ENCODE measurements at regions not wholly inside any gene's neighbourhood (a gene's known extent, or its start where the extent isn't known, plus 50 kb on each side); places are given as distances from the start of the nearest gene placed in this dataset.
A peak's percentile ranks its signal among the peaks of the same experiment; 100 is the strongest.
"Not testable (repeated sequence)": the region's sequence is repeated elsewhere in the genome, so short reads cannot be mapped to it uniquely, and the experiment has no call there.

- no peak for DNase-seq (ENCODE audit: low read depth)
Measured at GRCh38 chr9:761793-762560, 79.5 kb upstream of the DMRT1 start.

- no peak for DNase-seq (ENCODE audit: low read depth)
Measured at GRCh38 chr9:763692-764091, 77.8 kb upstream of the DMRT1 start.

GRCh38 chr9:764105-764524 is 77.4 kb upstream of the DMRT1 start:
- DNase-seq (ENCODE audit: low read depth) = peak; percentile 6

GRCh38 chr9:764986-765385 is 76.5 kb upstream of the DMRT1 start:
- DNase-seq (ENCODE audit: low read depth) = no peak

GRCh38 chr9:767061-767561 is 74.4 kb upstream of the DMRT1 start:
- not testable (repeated sequence) for DNase-seq (ENCODE audit: low read depth)

- no peak for DNase-seq (ENCODE audit: low read depth)
Measured at GRCh38 chr9:776086-776485, 65.4 kb upstream of the DMRT1 start.

GRCh38 chr9:777978-778377 is 63.5 kb upstream of the DMRT1 start:
- DNase-seq (ENCODE audit: low read depth) = no peak

- DNase-seq (ENCODE audit: low read depth) = no peak
Measured at GRCh38 chr9:784202-784601, 57.3 kb upstream of the DMRT1 start.

GRCh38 chr9:784916-785315 is 56.6 kb upstream of the DMRT1 start:
- DNase-seq (ENCODE audit: low read depth) = no peak

GRCh38 chr9:785997-786396 is 55.5 kb upstream of the DMRT1 start:
- DNase-seq (ENCODE audit: low read depth) = no peak

- DNase-seq (ENCODE audit: low read depth) = no peak
Measured at GRCh38 chr9:786405-786804, 55.1 kb upstream of the DMRT1 start.

- DNase-seq (ENCODE audit: low read depth) = no peak
Measured at GRCh38 chr9:788777-789176, 52.7 kb upstream of the DMRT1 start.
